ENCODE measurements at regions not wholly inside any gene's neighbourhood (a gene's known extent, or its start where the extent isn't known, plus 50 kb on each side); places are given as distances from the start of the nearest gene placed in this dataset.

DNA sequence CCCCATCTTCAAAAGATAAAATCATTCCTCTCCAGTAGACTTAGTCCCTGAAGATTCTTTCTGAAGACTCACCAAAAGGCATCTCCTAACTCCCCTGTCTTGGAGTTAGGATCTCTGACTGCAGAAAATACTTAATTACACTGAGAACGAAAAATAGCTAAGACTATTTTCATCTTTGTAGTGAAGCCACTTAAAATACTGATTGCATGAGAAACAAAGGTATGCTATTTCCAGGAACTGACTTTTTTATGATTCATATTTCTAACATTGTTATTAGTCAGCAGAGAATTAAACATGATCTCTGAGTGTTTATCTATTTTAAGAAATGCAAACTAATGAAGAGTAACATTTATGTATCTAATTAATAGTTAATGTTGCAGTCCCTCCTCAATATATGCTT, 71.8 kb upstream of the NR3C2 start:
- TF ChIP-seq POLR2AphosphoS5 (IDR thresholded peaks at IDR 0.05; ENCODE audit: low read depth, low read length), result no peak
- no peak for TF ChIP-seq POLR2A (IDR thresholded peaks at IDR 0.05; ENCODE audit: low read depth, low read length)
